CD4-positive, alpha-beta T cell treated with Interleukin-15 for 1 hour (primary cell): ENCODE measurements at regions not wholly inside any gene's neighbourhood (a gene's known extent, or its start where the extent isn't known, plus 50 kb on each side); places are given as distances from the start of the nearest gene placed in this dataset.
"Not testable (repeated sequence)": the region's sequence is repeated elsewhere in the genome, so short reads cannot be mapped to it uniquely, and the experiment has no call there.

Source experiments
- DNase-seq: peaks from one replicate; pipeline ENCODE4 v3.0.0-alpha.2; 2020

- DNase-seq: no peak
Measured at GRCh38 chr16:16887193-16887592, 508.3 kb downstream of the NPIPA7 start.

GRCh38 chr16:16890964-16891363 lies 512.0 kb downstream of the NPIPA7 start:
- no peak for DNase-seq

GRCh38 chr16:16904601-16905000 lies 525.7 kb downstream of the NPIPA7 start:
- no peak for DNase-seq

- no peak for DNase-seq
Measured at GRCh38 chr16:16905850-16906249, 526.9 kb downstream of the NPIPA7 start.

GRCh38 chr16:16907089-16907488 lies 528.1 kb downstream of the NPIPA7 start:
- no peak for DNase-seq

GRCh38 chr16:16908077-16908476 lies 529.1 kb downstream of the NPIPA7 start:
- no peak for DNase-seq

- DNase-seq: no peak
Measured at GRCh38 chr16:16909126-16909525, 530.2 kb downstream of the NPIPA7 start.

- no peak for DNase-seq
Measured at GRCh38 chr16:16910666-16911065, 531.7 kb downstream of the NPIPA7 start.

- DNase-seq: no peak
Measured at GRCh38 chr16:16915771-16916170, 536.8 kb downstream of the NPIPA7 start.

GRCh38 chr16:16917191-16917785 lies 538.3 kb downstream of the NPIPA7 start:
- DNase-seq: no peak

- no peak for DNase-seq
Measured at GRCh38 chr16:16923479-16923878, 544.5 kb downstream of the NPIPA7 start.

- no peak for DNase-seq
Measured at GRCh38 chr16:16924613-16925012, 545.7 kb downstream of the NPIPA7 start.

- DNase-seq: no peak
Measured at GRCh38 chr16:16925432-16925831, 545.3 kb downstream of the XYLT1 start.

- no peak for DNase-seq
Measured at GRCh38 chr16:16928532-16929109, 542.1 kb downstream of the XYLT1 start.

- no peak for DNase-seq
Measured at GRCh38 chr16:16930309-16931000, 540.3 kb downstream of the XYLT1 start.

GRCh38 chr16:16933861-16934260 lies 536.9 kb downstream of the XYLT1 start:
- DNase-seq: no peak

- DNase-seq: no peak
Measured at GRCh38 chr16:16934660-16935059, 536.1 kb downstream of the XYLT1 start.

GRCh38 chr16:16935909-16936308 lies 534.9 kb downstream of the XYLT1 start:
- DNase-seq: not testable (repeated sequence)

- no peak for DNase-seq
Measured at GRCh38 chr16:16937576-16937975, 533.2 kb downstream of the XYLT1 start.

- no peak for DNase-seq
Measured at GRCh38 chr16:16938009-16938408, 532.8 kb downstream of the XYLT1 start.

GRCh38 chr16:16938980-16939379 lies 531.8 kb downstream of the XYLT1 start:
- no peak for DNase-seq

- DNase-seq: no peak
Measured at GRCh38 chr16:16940351-16940750, 530.4 kb downstream of the XYLT1 start.

GRCh38 chr16:16942849-16943248 lies 527.9 kb downstream of the XYLT1 start:
- not testable (repeated sequence) for DNase-seq

GRCh38 chr16:16945207-16945606 lies 525.6 kb downstream of the XYLT1 start:
- no peak for DNase-seq

- no peak for DNase-seq
Measured at GRCh38 chr16:16956376-16956775, 514.4 kb downstream of the XYLT1 start.
